Ovary (tissue), 7 donors: ENCODE measurements at regions not wholly inside any gene's neighbourhood (a gene's known extent, or its start where the extent isn't known, plus 50 kb on each side); places are given as distances from the start of the nearest gene placed in this dataset.

Source experiments
- DNase-seq, 5 donors: peaks; one replicate each; pipeline ENCODE4 v3.0.0-alpha.2; 2019 to 2020
- H3K27ac ChIP-seq, 2 donors: fragments of 200-600 bp; one replicate each; pipeline versions ENCODE4 v1.5.1 to v1.8.0; 2019 to 2022
- H3K27me3 ChIP-seq: fragments of 200-600 bp; one replicate; pipeline ENCODE4 v1.8.0; 2022
- H3K36me3 ChIP-seq: fragments of 200-600 bp; sonication (generic); one replicate; pipeline ENCODE4 v1.5.1; 2019
- H3K4me1 ChIP-seq: one replicate; pipeline ENCODE4 v1.8.1; 2013; ENCODE audit warnings: mild to moderate bottlenecking, moderate library complexity; ENCODE audit not compliant: insufficient read depth
- H3K4me3 ChIP-seq: fragments of 200-600 bp; sonication (generic); one replicate; pipeline ENCODE4 v1.5.1; 2017
- H3K9me3 ChIP-seq, 2 donors: fragments of 200-600 bp in 1 of 2; sonication (generic) in 1 of 2; one replicate each; pipeline versions ENCODE4 v1.5.1 to v1.8.1; 2013 to 2019; ENCODE audit warnings: mild to moderate bottlenecking in 1 of 2, moderate library complexity in 1 of 2
- EP300 ChIP-seq: sonication (generic); formaldehyde crosslinking; IDR thresholded peaks from one replicate; pipeline ENCODE4 v1.6.1; 2017; ENCODE audit warnings: antibody characterized with exemption
- POLR2A ChIP-seq: fragments of 450-650 bp; IDR thresholded peaks from one replicate; pipeline ENCODE4 v1.6.1; 2017; ENCODE audit warnings: antibody characterized with exemption, mild to moderate bottlenecking, moderate library complexity
- WGBS, 3 donors: extraction: QIAGEN DNeasy Blood & Tissue Kit in 1 of 3; methylation state at CpG; one replicate each; pipeline versions ENCODE4 v1.1.5 to v1.1.7; 2013 to 2017; 5-methylcytosine and 5-hydroxymethylcytosine counted together
- intact Hi-C, 4 donors: fragments of 100-400 bp; cut with DNase I; formaldehyde crosslinking; loops; one replicate each; pipeline versions ENCODE4 v1.11.0 to v1.15.1; 2022 to 2023
- TF ChIP-seq, protein P1 (sequence below), 3 donors: fragments of 450-650 bp in 2 of 3; fragments of 200-600 bp in 1 of 3; IDR thresholded peaks; one replicate each; pipeline versions ENCODE4 v1.5.1 to v1.8.0; 2016 to 2022; ENCODE audit warnings: antibody characterized with exemption in 3 of 3, mild to moderate bottlenecking in 1 of 3
- donor health status: DM: no; HTN: no; CAD: no; lungs with moderate emphysema.
- donor health status: DM: no; HTN: no; CAD: no.
- donor health status: Bipolar disorder and iron deficiency.
- donor health status: DM: no; HTN: no; CAD: no.
- donor health status: DM: yes; HTN: yes; CAD: no.

DNA sequence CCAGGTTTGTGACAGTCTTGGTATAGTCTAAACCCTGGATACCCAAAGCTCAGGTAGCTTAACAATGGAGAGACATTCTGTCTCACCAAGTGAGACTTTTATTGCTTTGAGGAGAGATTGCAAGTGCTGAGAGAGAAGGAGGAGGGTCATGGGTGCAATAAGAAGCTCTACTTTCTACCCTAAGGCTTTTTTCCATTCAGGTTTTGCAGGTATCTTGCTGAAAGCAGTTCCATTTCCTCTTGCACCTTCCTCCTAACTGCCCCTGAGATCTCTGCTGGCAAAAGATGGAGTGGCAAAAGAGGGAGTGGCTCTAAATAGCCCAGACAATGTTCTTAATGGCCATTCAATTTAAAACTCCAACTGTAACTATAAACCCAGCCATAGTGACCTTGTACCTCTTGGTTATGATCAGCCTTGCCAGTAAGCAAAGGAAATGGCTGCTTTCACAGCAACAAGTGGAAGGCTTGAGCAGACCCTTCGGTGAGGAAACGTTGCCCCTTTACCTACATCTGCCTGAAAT, 105.6 kb upstream of the CPEB2 start:
- WGBS, 3 donors, result 77 to 88% (median 82%) methylated on average over 2 of the region's 2 CpGs
- intact Hi-C loops, result no loop called here
- TF ChIP-seq EP300 (no peak), POLR2A (no peak)
- TF ChIP-seq, protein P1, sequence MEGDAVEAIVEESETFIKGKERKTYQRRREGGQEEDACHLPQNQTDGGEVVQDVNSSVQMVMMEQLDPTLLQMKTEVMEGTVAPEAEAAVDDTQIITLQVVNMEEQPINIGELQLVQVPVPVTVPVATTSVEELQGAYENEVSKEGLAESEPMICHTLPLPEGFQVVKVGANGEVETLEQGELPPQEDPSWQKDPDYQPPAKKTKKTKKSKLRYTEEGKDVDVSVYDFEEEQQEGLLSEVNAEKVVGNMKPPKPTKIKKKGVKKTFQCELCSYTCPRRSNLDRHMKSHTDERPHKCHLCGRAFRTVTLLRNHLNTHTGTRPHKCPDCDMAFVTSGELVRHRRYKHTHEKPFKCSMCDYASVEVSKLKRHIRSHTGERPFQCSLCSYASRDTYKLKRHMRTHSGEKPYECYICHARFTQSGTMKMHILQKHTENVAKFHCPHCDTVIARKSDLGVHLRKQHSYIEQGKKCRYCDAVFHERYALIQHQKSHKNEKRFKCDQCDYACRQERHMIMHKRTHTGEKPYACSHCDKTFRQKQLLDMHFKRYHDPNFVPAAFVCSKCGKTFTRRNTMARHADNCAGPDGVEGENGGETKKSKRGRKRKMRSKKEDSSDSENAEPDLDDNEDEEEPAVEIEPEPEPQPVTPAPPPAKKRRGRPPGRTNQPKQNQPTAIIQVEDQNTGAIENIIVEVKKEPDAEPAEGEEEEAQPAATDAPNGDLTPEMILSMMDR (IDR thresholded peaks at IDR 0.05), result no peak

GRCh38 chr4:14897217-14897616, 105.1 kb upstream of the CPEB2 start:
- Histone ChIP-seq H3K27ac (no peak overlapping the region), H3K9me3 (no peaks in the 10 kb centered on the region), H3K4me3 (no peak overlapping the region), H3K4me1 (no peaks in the 10 kb centered on the region), H3K36me3 (no peaks in the 10 kb centered on the region), H3K27me3 (no peaks in the 10 kb centered on the region)
- TF ChIP-seq, protein P1 (IDR thresholded peaks at IDR 0.05), result no peak
- TF ChIP-seq EP300 (no peak), POLR2A (no peak)
- intact Hi-C loops, result no loop called here
- no peak for DNase-seq
- WGBS, 3 donors, result 77 to 85% (median 78%) methylated on average over 2 of the region's 2 CpGs

More for the DNA sequence above, 105.6 kb upstream of the CPEB2 start:
- DNase-seq, result no peak
- Histone ChIP-seq H3K4me3 (no peak overlapping the region), H3K27ac (no peak overlapping the region), H3K27me3 (no peaks in the 10 kb centered on the region), H3K4me1 (no peaks in the 10 kb centered on the region), H3K36me3 (no peaks in the 10 kb centered on the region), H3K9me3 (no peaks in the 10 kb centered on the region)

GRCh38 chr4:14898989-14899388, 103.3 kb upstream of the CPEB2 start:
- H3K36me3 ChIP-seq, result no peaks in the 10 kb centered on the region
- no peak overlapping the region for H3K27ac ChIP-seq
- intact Hi-C loops, result no loop called here
- DNase-seq, result no peak
- no peak overlapping the region for H3K4me3 ChIP-seq
- no peaks in the 10 kb centered on the region for H3K4me1 ChIP-seq
- TF ChIP-seq, protein P1 (IDR thresholded peaks at IDR 0.05), result no peak
- TF ChIP-seq POLR2A (no peak), EP300 (no peak)
- H3K9me3 ChIP-seq, result no peaks in the 10 kb centered on the region
- no peaks in the 10 kb centered on the region for H3K27me3 ChIP-seq

DNA sequence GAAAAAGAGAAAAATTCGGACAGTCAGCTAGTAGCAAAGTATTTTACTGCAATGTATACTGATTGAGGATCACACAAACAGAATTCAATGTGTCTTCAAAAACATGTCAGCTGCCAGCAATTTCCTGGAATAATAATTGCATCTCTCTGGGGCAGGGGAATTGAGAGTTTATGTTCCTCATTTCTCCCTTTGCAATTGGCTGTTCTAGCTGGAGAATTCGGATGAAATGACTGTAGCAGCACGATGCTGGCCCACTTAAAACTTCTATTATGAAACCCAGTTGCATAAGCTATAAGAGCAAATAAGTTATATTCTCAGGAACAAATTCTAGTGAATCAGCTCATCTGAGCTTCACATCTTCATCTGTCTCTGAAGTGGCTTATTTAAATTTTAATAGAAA, 99.9 kb upstream of the CPEB2 start:
- Histone ChIP-seq H3K9me3 (no peaks in the 10 kb centered on the region), H3K27ac (no peak overlapping the region), H3K4me1 (no peaks in the 10 kb centered on the region), H3K27me3 (no peaks in the 10 kb centered on the region), H3K4me3 (no peak overlapping the region), H3K36me3 (no peaks in the 10 kb centered on the region)
- intact Hi-C loops, result no loop called here
- DNase-seq, result no peak
- 75 to 86% (median 82%) methylated on average over 3 of the region's 3 CpGs for WGBS, 3 donors
- TF ChIP-seq EP300, result no peak
- TF ChIP-seq, protein P1 (IDR thresholded peaks at IDR 0.05), result no peak
- no peak for TF ChIP-seq POLR2A
